ENCODE measurements at regions not wholly inside any gene's neighbourhood (a gene's known extent, or its start where the extent isn't known, plus 50 kb on each side); places are given as distances from the start of the nearest gene placed in this dataset.

GRCh38 chr11:29171360-29171950, 845.4 kb downstream of the KCNA4 start:
- TF ChIP-seq GATA2 (CRISPR knock-in tag; IDR thresholded peaks at IDR 0.05): no peak
- no peak for TF ChIP-seq CTCF (IDR thresholded peaks at IDR 0.05)
- TF ChIP-seq MXI1 (IDR thresholded peaks at IDR 0.05; ENCODE audit: low read depth, low read length): no peak
- TF ChIP-seq SIN3A (IDR thresholded peaks at IDR 0.05; ENCODE audit: borderline replicate concordance, low read depth, low read length): no peak
- TF ChIP-seq EP300 (IDR thresholded peaks at IDR 0.05; ENCODE audit: borderline replicate concordance in 1 of 2, low read depth in 1 of 2, low read length in 1 of 2): no peak; a peak in 1 of 4 replicates
- no peak for TF ChIP-seq ZBTB33 (IDR thresholded peaks at IDR 0.05; ENCODE audit: borderline replicate concordance, low read depth)
- TF ChIP-seq FOXM1 (IDR thresholded peaks at IDR 0.05; ENCODE audit: low read depth): no peak
- peak; percentile 16; the same call in 1 of the 2 replicates for TF ChIP-seq TEAD4 (IDR thresholded peaks at IDR 0.05; ENCODE audit: borderline replicate concordance, insufficient read depth)
- no peak for TF ChIP-seq YY1 (IDR thresholded peaks at IDR 0.05; ENCODE audit: low read depth)
